ENCODE measurements at regions not wholly inside any gene's neighbourhood (a gene's known extent, or its start where the extent isn't known, plus 50 kb on each side); places are given as distances from the start of the nearest gene placed in this dataset.

- Histone ChIP-seq H3K9me3 (ENCODE audit: insufficient read depth, low read length) (no peaks in the 10 kb centered on the region), H3K4me1 (ENCODE audit: insufficient read depth, insufficient read length) (no peaks in the 10 kb centered on the region), H3K36me3 (ENCODE audit: insufficient read depth, insufficient read length, low read length) (no peaks in the 10 kb centered on the region), H3K27me3 (ENCODE audit: insufficient read depth, insufficient read length) (no peaks in the 10 kb centered on the region), H3K9ac (ENCODE audit: insufficient read length, low read depth) (no peak overlapping the region), H3K4me3 (ENCODE audit: insufficient read length, low read depth) (no peak overlapping the region)
- TF ChIP-seq ZNF274 (IDR thresholded peaks at IDR 0.05; ENCODE audit: low read depth, low read length), result no peak
- TF ChIP-seq SUZ12 (IDR thresholded peaks at IDR 0.05; ENCODE audit: extremely low read depth, insufficient read depth, insufficient read length), result no peak
- no peak for TF ChIP-seq YY1 (IDR thresholded peaks at IDR 0.05; ENCODE audit: insufficient read depth, insufficient read length)
- DNase-seq (ENCODE audit: low read depth, low spot score), result no peak
Observed at GRCh38 chr2:226142463-226142862, 657.2 kb downstream of the IRS1 start.

DNA sequence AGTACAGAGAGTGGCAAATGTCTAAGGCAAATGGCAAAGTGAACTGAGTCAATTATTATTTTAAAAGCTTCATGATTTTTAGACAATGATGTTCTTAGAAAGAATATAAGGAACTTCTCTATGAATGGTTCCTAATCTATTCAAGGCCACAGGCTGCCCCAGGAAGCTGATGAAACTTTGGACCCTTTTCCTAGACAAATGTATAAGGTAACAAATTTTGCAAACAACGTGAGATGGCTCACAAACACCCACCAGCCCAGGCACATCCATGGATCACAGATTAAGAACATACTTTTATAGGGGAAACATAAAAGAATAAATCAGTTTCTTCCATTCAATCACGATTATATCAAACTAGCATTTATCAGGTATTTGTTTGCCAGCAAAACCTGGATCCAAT is 659.0 kb downstream of the IRS1 start:
- Histone ChIP-seq H3K4me3 (ENCODE audit: insufficient read length, low read depth) (no peak overlapping the region), H3K9me3 (ENCODE audit: insufficient read depth, low read length) (no peaks in the 10 kb centered on the region), H3K36me3 (ENCODE audit: insufficient read depth, insufficient read length, low read length) (no peaks in the 10 kb centered on the region), H3K27me3 (ENCODE audit: insufficient read depth, insufficient read length) (no peaks in the 10 kb centered on the region), H3K4me1 (ENCODE audit: insufficient read depth, insufficient read length) (no peaks in the 10 kb centered on the region), H3K9ac (ENCODE audit: insufficient read length, low read depth) (no peak overlapping the region)
- TF ChIP-seq YY1 (IDR thresholded peaks at IDR 0.05; ENCODE audit: insufficient read depth, insufficient read length) (no peak), SUZ12 (IDR thresholded peaks at IDR 0.05; ENCODE audit: extremely low read depth, insufficient read depth, insufficient read length) (no peak), ZNF274 (IDR thresholded peaks at IDR 0.05; ENCODE audit: low read depth, low read length) (no peak)
- no peak for DNase-seq (ENCODE audit: low read depth, low spot score)

DNA sequence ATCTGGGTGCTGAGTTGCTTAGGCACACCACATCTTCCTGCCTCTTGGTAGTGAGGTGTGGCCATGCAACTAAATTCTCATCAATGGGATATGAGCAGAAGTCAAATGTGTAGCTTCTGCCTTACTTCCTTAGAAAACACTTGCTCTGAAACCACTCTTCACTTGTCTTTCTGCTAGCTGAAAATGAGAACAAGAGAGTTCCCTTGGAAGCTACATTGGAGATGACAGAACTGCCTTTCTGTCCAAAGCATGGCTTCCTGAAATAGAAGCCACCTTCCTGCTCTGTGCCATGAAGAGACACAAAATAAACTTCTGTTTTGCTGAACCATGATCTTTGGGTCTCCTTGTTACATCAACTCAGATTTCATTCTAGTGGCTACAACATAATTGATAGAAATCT is 659.9 kb downstream of the IRS1 start:
- no peaks in the 10 kb centered on the region for H3K27me3 ChIP-seq (ENCODE audit: insufficient read depth, insufficient read length)
- no peaks in the 10 kb centered on the region for H3K9me3 ChIP-seq (ENCODE audit: insufficient read depth, low read length)
- H3K9ac ChIP-seq (ENCODE audit: insufficient read length, low read depth), result no peak overlapping the region
- no peaks in the 10 kb centered on the region for H3K4me1 ChIP-seq (ENCODE audit: insufficient read depth, insufficient read length)
- DNase-seq (ENCODE audit: low read depth, low spot score), result no peak
- no peak for TF ChIP-seq ZNF274 (IDR thresholded peaks at IDR 0.05; ENCODE audit: low read depth, low read length)
- TF ChIP-seq YY1 (IDR thresholded peaks at IDR 0.05; ENCODE audit: insufficient read depth, insufficient read length), result no peak
- TF ChIP-seq SUZ12 (IDR thresholded peaks at IDR 0.05; ENCODE audit: extremely low read depth, insufficient read depth, insufficient read length), result no peak
- no peaks in the 10 kb centered on the region for H3K36me3 ChIP-seq (ENCODE audit: insufficient read depth, insufficient read length, low read length)
- no peak overlapping the region for H3K4me3 ChIP-seq (ENCODE audit: insufficient read length, low read depth)

DNA sequence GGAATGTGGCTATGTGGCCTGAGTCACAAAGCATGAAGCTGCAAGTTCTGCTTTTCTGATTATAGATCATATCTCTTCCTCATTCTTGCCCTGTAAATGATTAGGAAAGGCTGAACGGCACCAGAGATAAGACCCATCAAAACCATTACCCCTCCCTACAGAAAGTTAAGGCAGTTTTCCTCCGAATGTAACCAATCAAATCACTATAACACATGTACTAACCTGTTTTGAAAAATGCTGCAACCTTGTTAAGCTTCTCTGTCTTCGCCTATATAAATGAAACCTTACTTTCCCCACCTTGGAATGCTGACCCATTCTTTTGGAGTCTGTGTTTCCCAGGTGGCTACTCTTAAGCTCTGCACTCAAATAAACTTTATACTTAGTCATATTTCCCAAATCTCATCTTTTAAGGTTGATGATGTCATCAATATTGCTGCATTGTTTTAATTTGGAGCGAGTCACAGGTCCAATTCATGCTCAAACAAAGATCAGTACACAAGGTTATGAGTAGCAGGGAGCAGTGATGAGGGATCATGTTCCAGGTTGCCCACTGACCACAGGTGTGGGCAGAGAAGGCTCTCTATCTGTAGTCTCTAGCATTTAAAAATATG is 662.3 kb downstream of the IRS1 start:
- no peaks in the 10 kb centered on the region for H3K27me3 ChIP-seq (ENCODE audit: insufficient read depth, insufficient read length)
- no peaks in the 10 kb centered on the region for H3K4me1 ChIP-seq (ENCODE audit: insufficient read depth, insufficient read length)
- TF ChIP-seq SUZ12 (IDR thresholded peaks at IDR 0.05; ENCODE audit: extremely low read depth, insufficient read depth, insufficient read length) (no peak), ZNF274 (IDR thresholded peaks at IDR 0.05; ENCODE audit: low read depth, low read length) (no peak), YY1 (IDR thresholded peaks at IDR 0.05; ENCODE audit: insufficient read depth, insufficient read length) (no peak)
- H3K9ac ChIP-seq (ENCODE audit: insufficient read length, low read depth), result no peak overlapping the region
- H3K36me3 ChIP-seq (ENCODE audit: insufficient read depth, insufficient read length, low read length), result no peaks in the 10 kb centered on the region
- H3K9me3 ChIP-seq (ENCODE audit: insufficient read depth, low read length), result no peaks in the 10 kb centered on the region
- no peak for DNase-seq (ENCODE audit: low read depth, low spot score)
- H3K4me3 ChIP-seq (ENCODE audit: insufficient read length, low read depth), result no peak overlapping the region

GRCh38 chr2:226136739-226137138 is 662.9 kb downstream of the IRS1 start:
- TF ChIP-seq YY1 (IDR thresholded peaks at IDR 0.05; ENCODE audit: insufficient read depth, insufficient read length), result no peak
- TF ChIP-seq ZNF274 (IDR thresholded peaks at IDR 0.05; ENCODE audit: low read depth, low read length), result no peak
- no peak for TF ChIP-seq SUZ12 (IDR thresholded peaks at IDR 0.05; ENCODE audit: extremely low read depth, insufficient read depth, insufficient read length)
- Histone ChIP-seq H3K36me3 (ENCODE audit: insufficient read depth, insufficient read length, low read length) (no peaks in the 10 kb centered on the region), H3K4me1 (ENCODE audit: insufficient read depth, insufficient read length) (no peaks in the 10 kb centered on the region), H3K4me3 (ENCODE audit: insufficient read length, low read depth) (no peak overlapping the region), H3K9me3 (ENCODE audit: insufficient read depth, low read length) (no peaks in the 10 kb centered on the region), H3K9ac (ENCODE audit: insufficient read length, low read depth) (no peak overlapping the region), H3K27me3 (ENCODE audit: insufficient read depth, insufficient read length) (no peaks in the 10 kb centered on the region)
- no peak for DNase-seq (ENCODE audit: low read depth, low spot score)

- Histone ChIP-seq H3K4me1 (ENCODE audit: insufficient read depth, insufficient read length) (no peaks in the 10 kb centered on the region), H3K27me3 (ENCODE audit: insufficient read depth, insufficient read length) (no peaks in the 10 kb centered on the region), H3K9ac (ENCODE audit: insufficient read length, low read depth) (no peak overlapping the region), H3K4me3 (ENCODE audit: insufficient read length, low read depth) (no peak overlapping the region), H3K36me3 (ENCODE audit: insufficient read depth, insufficient read length, low read length) (no peaks in the 10 kb centered on the region), H3K9me3 (ENCODE audit: insufficient read depth, low read length) (no peaks in the 10 kb centered on the region)
- TF ChIP-seq YY1 (IDR thresholded peaks at IDR 0.05; ENCODE audit: insufficient read depth, insufficient read length) (no peak), SUZ12 (IDR thresholded peaks at IDR 0.05; ENCODE audit: extremely low read depth, insufficient read depth, insufficient read length) (no peak), ZNF274 (IDR thresholded peaks at IDR 0.05; ENCODE audit: low read depth, low read length) (no peak)
- no peak for DNase-seq (ENCODE audit: low read depth, low spot score)
Observed at GRCh38 chr2:226135861-226136548, 663.6 kb downstream of the IRS1 start.

DNA sequence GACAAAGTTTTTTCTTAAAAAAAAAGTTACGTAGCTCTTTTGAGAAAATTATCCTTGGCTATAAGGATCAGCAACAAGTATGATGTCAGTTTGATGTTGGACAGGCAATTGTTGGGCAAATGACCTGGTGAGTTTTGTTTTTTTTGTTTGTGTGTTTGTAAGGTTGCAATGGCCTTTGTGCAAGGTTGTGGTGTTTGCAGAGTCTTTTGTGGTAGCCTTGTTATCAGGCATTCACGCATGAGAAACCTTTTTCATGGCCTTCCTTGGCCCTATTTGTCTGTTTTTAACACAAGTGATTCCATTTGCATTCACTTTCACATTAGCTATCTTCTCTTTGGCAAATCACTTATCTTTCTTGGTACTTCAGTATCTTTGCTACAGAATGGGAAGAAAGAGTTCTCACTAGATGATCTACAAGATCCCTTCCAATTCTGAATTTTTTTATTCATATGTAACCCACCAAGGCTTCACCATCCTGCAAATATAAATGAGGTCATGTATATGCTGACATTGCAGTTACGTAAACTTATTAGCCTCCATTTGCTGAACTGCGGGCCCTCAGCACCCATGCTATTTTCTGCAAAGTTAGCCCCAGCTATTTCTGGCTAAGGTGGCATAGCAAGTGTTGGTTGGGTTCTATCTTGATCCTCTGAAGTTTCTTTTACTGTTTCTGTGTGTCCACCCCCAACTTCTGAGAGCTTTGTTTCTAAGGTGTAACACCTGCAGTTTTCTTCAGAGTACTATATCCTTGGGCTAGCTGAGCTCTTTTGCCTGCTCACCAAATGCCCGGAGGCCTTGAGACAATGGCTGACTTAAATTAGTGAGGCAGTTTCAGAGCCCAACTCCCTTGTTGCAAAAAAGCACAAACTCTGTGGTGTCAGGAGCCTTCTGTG is 667.1 kb downstream of the IRS1 start:
- H3K9ac ChIP-seq (ENCODE audit: insufficient read length, low read depth), result no peak overlapping the region
- no peaks in the 10 kb centered on the region for H3K27me3 ChIP-seq (ENCODE audit: insufficient read depth, insufficient read length)
- DNase-seq (ENCODE audit: low read depth, low spot score), result no peak
- no peak overlapping the region for H3K4me3 ChIP-seq (ENCODE audit: insufficient read length, low read depth)
- TF ChIP-seq YY1 (IDR thresholded peaks at IDR 0.05; ENCODE audit: insufficient read depth, insufficient read length), result no peak
- TF ChIP-seq ZNF274 (IDR thresholded peaks at IDR 0.05; ENCODE audit: low read depth, low read length), result no peak
- TF ChIP-seq SUZ12 (IDR thresholded peaks at IDR 0.05; ENCODE audit: extremely low read depth, insufficient read depth, insufficient read length), result no peak
- H3K9me3 ChIP-seq (ENCODE audit: insufficient read depth, low read length), result no peaks in the 10 kb centered on the region
- H3K4me1 ChIP-seq (ENCODE audit: insufficient read depth, insufficient read length), result no peaks in the 10 kb centered on the region
- H3K36me3 ChIP-seq (ENCODE audit: insufficient read depth, insufficient read length, low read length), result no peaks in the 10 kb centered on the region
